GM18873 (cell line): ENCODE measurements at regions not wholly inside any gene's neighbourhood (a gene's known extent, or its start where the extent isn't known, plus 50 kb on each side); places are given as distances from the start of the nearest gene placed in this dataset.
"Not testable (repeated sequence)": the region's sequence is repeated elsewhere in the genome, so short reads cannot be mapped to it uniquely, and the experiment has no call there.

Experiments
- ATAC-seq: cut with Tn5 transposase; IDR thresholded peaks from one replicate; pipeline ENCODE4 v1.9.1; 2021; ENCODE audit warnings: mild to moderate bottlenecking, moderate library complexity, moderate number of reproducible peaks; ENCODE audit not compliant: unreplicated experiment, low FRiP score

DNA sequence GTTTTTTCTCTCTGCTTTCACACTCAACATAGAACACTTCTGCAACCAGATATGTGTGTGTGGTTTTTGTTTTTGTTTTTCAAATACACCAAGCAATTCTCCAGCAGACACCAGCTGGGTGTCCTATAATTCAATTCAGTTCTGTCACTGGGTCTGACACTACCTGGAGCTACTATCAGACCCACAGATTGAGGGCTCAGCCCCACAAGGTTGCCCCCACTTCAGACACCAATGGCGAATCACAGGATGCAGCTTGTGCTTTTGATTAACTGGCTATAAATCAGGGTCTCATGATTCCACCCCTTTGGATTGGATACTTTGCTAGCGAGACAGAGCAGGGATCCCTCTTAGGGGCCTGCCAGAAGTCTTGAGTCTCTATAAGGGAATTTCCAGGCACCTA is 462.2 kb upstream of the NRP1 start:
- no peak for ATAC-seq

DNA sequence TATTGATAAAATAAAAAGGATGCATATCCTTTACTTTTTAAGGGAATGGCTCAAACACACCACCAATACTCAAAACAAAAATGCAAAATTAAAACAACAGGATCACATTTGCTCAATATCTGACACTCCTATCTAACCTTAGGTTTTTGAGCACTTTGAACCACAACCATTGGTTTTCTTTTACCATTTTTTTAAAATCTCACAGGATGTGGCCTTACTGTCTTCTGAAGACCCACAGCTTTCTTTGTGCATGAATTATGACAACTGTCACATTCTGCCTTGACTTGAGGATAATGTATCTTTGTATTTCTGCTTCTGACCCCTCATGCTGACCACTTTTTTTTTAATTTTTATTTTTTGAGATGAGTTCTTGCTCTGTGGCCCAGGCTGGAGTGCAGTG is 461.1 kb upstream of the NRP1 start:
- no peak for ATAC-seq

GRCh38 chr10:33794460-33794859 is 460.0 kb upstream of the NRP1 start:
- ATAC-seq, result no peak

DNA sequence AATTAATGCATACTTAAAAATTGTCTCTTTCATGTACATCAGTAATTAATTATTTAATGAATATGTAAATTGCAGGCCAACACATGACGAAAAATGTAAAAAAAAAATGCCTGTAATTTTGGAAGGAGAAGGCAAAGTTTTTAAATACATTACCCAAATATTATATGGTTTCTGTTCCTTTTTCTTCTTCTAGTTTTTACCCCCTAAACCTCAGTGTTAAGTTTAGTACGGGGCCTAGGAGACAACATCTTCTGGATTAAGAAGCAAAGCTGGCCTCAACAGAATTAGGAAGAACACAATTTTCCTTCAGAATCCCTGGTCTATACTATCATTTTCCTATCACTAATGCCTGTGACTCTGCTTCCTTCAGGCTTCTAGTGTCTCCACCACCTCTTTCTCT is 459.3 kb upstream of the NRP1 start:
- no peak for ATAC-seq

DNA sequence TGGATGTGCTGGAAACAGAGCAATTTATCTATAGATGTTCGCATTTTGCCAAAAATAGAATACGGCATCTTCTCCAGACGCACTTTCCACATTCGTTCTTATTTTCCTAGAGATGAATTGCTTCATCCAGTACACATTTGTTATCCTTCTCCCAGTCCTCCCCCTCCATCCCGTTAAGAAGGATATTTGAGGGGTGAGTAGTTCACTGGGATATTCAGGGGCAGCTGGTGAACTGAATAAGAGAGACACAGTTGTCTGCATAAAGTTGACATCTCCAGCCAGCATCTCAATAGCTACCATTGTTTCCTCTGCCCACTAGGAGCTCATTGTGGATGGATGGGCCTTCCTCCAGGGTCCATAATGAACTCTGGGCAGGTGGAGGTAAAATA is 456.8 kb upstream of the NRP1 start:
- no peak for ATAC-seq

- no peak for ATAC-seq
Measured at GRCh38 chr10:33790521-33791271, 456.2 kb upstream of the NRP1 start.

DNA sequence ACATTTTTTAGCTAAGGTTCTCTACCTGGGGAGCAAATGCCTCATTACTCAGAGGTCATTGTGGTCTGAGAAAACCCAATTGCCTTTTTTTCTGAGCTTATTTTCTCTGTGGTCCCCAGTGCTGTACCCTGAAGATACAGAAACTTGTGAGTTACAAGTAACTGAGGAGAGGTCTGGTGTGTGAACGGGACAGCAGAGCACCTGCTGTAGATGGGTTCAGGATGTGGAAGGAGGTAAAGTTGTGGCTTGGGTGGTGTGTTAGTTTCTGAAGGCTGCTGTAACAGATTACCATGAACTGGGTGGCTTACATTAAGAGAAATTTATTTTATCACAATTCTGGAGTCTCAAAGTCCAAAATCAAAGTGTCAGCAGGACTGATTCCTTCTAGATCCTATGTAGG is 449.1 kb upstream of the NRP1 start:
- ATAC-seq, result no peak

- ATAC-seq, result no peak
Measured at GRCh38 chr10:33783078-33783477, 448.6 kb upstream of the NRP1 start.

DNA sequence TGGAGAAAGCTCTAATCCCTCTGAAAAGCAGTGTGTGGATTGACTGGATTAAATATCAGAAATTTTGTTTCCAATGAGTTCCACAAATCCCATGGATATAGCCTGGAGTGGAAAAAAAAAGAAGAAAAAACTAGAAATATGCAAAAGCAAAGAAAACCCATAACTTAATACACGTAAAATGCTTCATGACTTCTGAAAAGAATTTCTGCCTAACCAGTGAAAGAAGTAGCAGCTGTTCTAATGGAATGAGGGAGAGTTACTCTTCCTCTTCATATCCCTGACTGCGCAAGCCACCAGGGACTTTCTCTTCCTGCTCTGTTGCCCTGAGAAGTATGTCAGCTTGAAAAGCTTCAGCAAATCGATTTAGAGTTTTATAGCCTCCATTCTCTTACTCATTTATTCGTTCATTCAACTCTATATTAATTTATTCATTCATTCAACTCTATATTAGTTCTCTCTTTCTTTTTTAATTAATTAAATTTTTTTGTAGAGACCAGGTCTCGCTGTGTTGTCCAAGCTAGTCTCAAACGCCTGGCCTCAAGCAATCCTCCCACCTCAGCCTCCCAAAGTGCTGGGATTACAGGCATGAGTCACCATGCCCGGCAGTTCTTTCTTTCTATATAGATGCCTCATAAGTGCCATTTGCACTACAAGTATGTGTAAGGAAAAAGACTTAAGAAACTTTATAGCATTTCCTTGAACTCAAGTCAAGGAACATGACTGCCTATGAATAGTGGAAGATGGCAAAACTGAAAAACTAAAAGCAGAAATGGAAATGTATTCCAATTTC is 447.3 kb upstream of the NRP1 start:
- no peak for ATAC-seq

DNA sequence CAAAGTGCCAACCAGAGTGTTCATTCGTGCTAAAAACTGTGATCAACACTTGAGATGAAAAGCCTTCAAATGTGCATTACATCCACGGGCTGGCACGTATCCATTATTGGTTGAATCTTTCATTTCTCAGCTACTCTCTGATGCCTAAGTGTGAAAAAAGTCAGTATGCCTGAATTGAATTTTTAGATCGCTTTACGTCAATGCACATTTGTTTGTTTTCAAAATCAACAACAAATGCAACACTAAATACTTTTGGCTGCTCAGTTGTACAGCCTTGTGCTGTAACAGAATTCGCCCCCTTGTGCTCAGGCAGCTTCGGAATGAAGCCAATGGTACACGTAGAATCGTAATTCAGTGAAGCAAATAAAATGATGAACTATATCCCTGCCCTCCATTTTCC is 446.5 kb upstream of the NRP1 start:
- no peak for ATAC-seq

- ATAC-seq, result no peak
Measured at GRCh38 chr10:33777223-33777622, 442.8 kb upstream of the NRP1 start.

- ATAC-seq, result no peak
Measured at GRCh38 chr10:33776419-33777070, 442.1 kb upstream of the NRP1 start.

- no peak for ATAC-seq
Measured at GRCh38 chr10:33774857-33775256, 440.4 kb upstream of the NRP1 start.

DNA sequence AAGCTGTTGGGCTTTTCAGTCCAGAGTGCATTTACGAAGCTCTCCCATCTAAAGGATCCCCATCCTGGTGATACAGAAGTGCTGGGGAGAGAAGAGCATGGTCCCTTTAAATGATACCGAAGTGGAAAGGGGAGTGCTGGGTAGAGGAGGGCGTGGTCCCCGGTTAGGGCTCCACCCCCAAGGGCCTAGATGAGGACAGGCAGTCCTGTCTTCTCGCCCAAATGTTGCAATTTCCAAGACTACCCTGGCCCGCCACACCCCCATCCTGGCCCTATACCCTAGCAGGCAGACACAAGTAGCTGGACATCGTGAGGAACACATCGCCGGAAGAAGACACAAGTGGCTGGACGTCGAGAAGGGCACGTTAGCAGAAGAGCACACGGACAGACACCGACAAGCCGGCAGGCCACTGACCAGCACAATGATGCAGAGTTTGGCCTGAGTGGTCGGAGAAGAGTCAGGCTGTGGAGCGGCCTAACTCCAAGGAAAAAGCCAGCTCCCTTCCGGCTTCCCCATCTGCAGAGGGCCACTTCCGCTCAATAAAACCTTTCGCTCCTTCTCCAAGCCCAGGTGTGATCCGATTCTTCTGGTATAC is 439.5 kb upstream of the NRP1 start:
- no peak for ATAC-seq

GRCh38 chr10:33773253-33773573 is 438.7 kb upstream of the NRP1 start:
- no peak for ATAC-seq

DNA sequence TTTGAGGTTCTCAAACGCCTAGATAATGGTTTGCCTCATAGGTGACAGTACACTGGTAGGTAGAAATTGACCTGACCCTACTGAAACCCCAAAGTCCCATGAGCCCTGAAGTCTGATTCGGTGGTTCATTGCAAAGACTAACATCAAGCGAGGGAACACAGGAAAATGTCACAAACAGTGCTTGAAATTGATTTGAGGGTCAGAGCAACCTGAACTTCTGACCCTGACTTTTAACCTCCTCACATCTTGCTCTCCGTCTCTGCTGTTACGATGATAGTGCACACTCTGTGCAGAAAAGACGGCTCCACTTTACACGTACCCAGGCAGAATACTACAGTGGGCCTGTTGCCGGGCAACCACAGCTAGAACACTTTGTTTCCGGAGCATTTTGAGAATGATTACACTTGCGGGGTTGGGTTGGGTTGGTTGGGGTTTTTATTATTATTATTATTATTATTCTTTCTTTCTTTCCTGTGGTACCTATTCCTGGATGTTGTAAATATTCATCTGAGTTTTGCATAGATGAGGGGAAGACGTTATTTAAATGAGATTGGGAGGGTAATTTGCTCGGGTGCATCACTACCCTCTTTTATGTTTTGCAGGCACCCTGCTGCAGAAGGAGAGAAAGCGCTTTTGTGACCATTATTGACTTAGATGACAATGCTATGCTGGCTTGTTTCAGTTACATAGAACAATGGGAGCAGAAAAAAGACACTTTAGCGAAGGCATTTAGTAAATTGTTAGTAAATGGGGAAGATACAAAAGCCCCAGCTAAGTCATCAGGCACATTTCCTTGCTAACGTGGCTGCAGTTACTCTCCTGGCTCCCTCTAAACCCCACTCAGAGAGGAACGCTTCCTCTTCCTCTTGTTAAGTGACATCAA is 438.1 kb upstream of the NRP1 start:
- ATAC-seq, result no peak

DNA sequence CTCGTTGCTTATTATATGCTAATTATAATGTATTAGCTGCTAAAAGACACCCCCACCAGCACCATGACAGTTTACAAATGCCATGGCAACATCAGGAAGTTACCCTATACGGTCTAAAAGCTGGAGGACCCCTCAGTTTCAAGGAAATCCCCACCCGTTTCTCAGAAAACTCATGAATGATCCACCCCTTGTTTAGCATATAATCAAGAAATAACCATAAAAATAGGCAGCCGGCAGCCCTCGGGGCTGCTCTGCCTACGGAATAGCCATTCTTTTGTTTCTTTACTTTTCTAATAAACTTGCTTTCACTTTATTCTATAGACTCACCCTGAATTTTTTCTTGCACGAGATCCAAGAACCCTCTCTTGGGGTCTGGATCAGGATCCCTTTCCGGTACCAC is 437.4 kb upstream of the NRP1 start:
- not testable (repeated sequence) for ATAC-seq

- ATAC-seq, result no peak
Measured at GRCh38 chr10:33764694-33765185, 430.3 kb upstream of the NRP1 start.

- ATAC-seq, result no peak
Measured at GRCh38 chr10:33760056-33760943, 425.8 kb upstream of the NRP1 start.
